Neutrophil (primary cell): ENCODE measurements at regions not wholly inside any gene's neighbourhood (a gene's known extent, or its start where the extent isn't known, plus 50 kb on each side); places are given as distances from the start of the nearest gene placed in this dataset.

Source experiments
- H3K27ac ChIP-seq: fragments of 200-600 bp; sonication (generic); 2 replicates; pipeline ENCODE4 v1.5.1; 2016; ENCODE audit warnings: mild to moderate bottlenecking, moderate library complexity
- H3K27me3 ChIP-seq: fragments of 200-600 bp; sonication (generic); 2 replicates; pipeline ENCODE4 v1.6.0; 2016; ENCODE audit warnings: mild to moderate bottlenecking
- H3K36me3 ChIP-seq: fragments of 200-600 bp; sonication (generic); 2 replicates; pipeline ENCODE4 v1.5.1; 2017
- H3K4me1 ChIP-seq, 2 experiments: fragments of 200-600 bp in 1 of 2; sonication (generic) in 1 of 2; 1 replicate in 1 of 2; 2 replicates in 1 of 2; pipeline versions ENCODE4 v1.5.1 to v1.6.1; 2013 to 2016; ENCODE audit warnings: low read depth in 1 of 2, low read length in 1 of 2, mild to moderate bottlenecking in 1 of 2, moderate library complexity in 1 of 2; ENCODE audit not compliant: control insufficient read depth in 1 of 2, insufficient read depth in 1 of 2
- H3K4me3 ChIP-seq, 2 experiments: fragments of 200-600 bp in 1 of 2; sonication (generic) in 1 of 2; 1 replicate in 1 of 2; 2 replicates in 1 of 2; pipeline ENCODE4 v1.5.1; 2013 to 2016; ENCODE audit warnings: low read depth in 1 of 2, low read length in 1 of 2, mild to moderate bottlenecking in 1 of 2, moderate library complexity in 1 of 2
- H3K9me3 ChIP-seq: fragments of 200-600 bp; sonication (generic); 2 replicates; pipeline ENCODE4 v1.5.1; 2016
- CTCF ChIP-seq: fragments of 200-600 bp; sonication (generic); IDR thresholded peaks from 2 replicates; pipeline ENCODE4 v1.5.1; 2016; ENCODE audit warnings: antibody characterized with exemption

GRCh38 chr16:60180609-60181008 lies 1446.5 kb upstream of the GOT2 start:
- Histone ChIP-seq H3K9me3 (no peaks in the 10 kb centered on the region), H3K27me3 (no peaks in the 10 kb centered on the region), H3K4me3 (no peak overlapping the region), H3K4me1 (no peaks in the 10 kb centered on the region), H3K27ac (no peak overlapping the region), H3K36me3 (no peaks in the 10 kb centered on the region)
- TF ChIP-seq CTCF, result no peak

GRCh38 chr16:60170196-60170595 lies 1436.1 kb upstream of the GOT2 start:
- TF ChIP-seq CTCF, result no peak
- no peak overlapping the region for H3K27ac ChIP-seq
- H3K4me3 ChIP-seq, result no peak overlapping the region
- H3K27me3 ChIP-seq, result no peaks in the 10 kb centered on the region
- no peaks in the 10 kb centered on the region for H3K36me3 ChIP-seq
- no peaks in the 10 kb centered on the region for H3K4me1 ChIP-seq
- H3K9me3 ChIP-seq, result no peaks in the 10 kb centered on the region

DNA sequence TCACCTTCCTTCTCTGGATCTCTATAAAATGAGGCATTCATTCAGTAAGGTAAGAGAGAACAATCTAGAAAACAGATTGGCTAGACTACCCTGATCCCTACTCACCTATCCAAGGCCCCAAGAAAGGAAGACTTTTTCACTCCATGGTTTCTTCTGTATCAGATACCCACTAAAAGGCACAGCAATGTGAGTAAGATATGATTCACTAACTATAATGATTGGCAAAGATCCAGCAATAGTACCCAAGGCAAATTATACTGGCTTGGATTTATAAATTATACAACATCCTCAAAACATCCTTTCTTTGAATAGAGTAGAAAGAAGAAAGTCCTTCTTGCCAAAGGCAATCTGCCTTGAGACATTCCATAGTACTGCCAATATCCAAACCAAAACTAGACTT lies 1432.0 kb upstream of the GOT2 start:
- no peak overlapping the region for H3K4me3 ChIP-seq
- H3K27ac ChIP-seq, result no peak overlapping the region
- H3K36me3 ChIP-seq, result no peaks in the 10 kb centered on the region
- TF ChIP-seq CTCF, result no peak
- H3K4me1 ChIP-seq, result no peaks in the 10 kb centered on the region
- no peaks in the 10 kb centered on the region for H3K27me3 ChIP-seq
- H3K9me3 ChIP-seq, result no peaks in the 10 kb centered on the region

- Histone ChIP-seq H3K36me3 (no peaks in the 10 kb centered on the region), H3K9me3 (no peaks in the 10 kb centered on the region), H3K27me3 (no peaks in the 10 kb centered on the region), H3K4me1 (no peaks in the 10 kb centered on the region), H3K27ac (no peak overlapping the region), H3K4me3 (no peak overlapping the region)
- TF ChIP-seq CTCF, result no peak
Observed at GRCh38 chr16:60151987-60152386, 1417.9 kb upstream of the GOT2 start.

- TF ChIP-seq CTCF, result no peak
- Histone ChIP-seq H3K4me3 (no peak overlapping the region), H3K9me3 (no peaks in the 10 kb centered on the region)
Observed at GRCh38 chr16:60150907-60151306, 1416.8 kb upstream of the GOT2 start.

DNA sequence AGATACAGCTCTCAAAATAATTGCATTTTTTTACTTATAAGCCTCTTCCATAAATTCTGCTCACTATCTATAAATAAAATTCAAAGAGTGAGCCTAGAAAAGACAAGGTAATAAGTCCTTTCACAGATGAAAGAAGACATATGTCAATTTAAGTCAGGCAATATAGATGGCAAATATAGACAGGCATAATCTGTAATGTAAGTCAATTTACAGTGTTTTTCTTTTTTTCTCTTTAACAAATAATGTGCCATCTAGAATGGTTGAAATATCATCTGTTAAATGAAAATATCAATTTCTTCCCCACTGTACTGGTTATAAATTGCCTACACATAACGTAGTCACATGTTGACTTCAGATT lies 1409.2 kb upstream of the GOT2 start:
- no peak overlapping the region for H3K4me3 ChIP-seq
- no peaks in the 10 kb centered on the region for H3K27me3 ChIP-seq
- no peak for TF ChIP-seq CTCF
- no peak overlapping the region for H3K27ac ChIP-seq
- no peaks in the 10 kb centered on the region for H3K9me3 ChIP-seq
- H3K36me3 ChIP-seq, result no peaks in the 10 kb centered on the region
- no peaks in the 10 kb centered on the region for H3K4me1 ChIP-seq

More at GRCh38 chr16:60150907-60151306, 1416.8 kb upstream of the GOT2 start:
- Histone ChIP-seq H3K27ac (no peak overlapping the region), H3K4me1 (no peaks in the 10 kb centered on the region), H3K36me3 (no peaks in the 10 kb centered on the region), H3K27me3 (no peaks in the 10 kb centered on the region)
